ENCODE measurements at regions not wholly inside any gene's neighbourhood (a gene's known extent, or its start where the extent isn't known, plus 50 kb on each side); places are given as distances from the start of the nearest gene placed in this dataset.

- no peak for DNase-seq
Measured at GRCh38 chr1:29869802-29870201, 633.5 kb downstream of the PTPRU start.

DNA sequence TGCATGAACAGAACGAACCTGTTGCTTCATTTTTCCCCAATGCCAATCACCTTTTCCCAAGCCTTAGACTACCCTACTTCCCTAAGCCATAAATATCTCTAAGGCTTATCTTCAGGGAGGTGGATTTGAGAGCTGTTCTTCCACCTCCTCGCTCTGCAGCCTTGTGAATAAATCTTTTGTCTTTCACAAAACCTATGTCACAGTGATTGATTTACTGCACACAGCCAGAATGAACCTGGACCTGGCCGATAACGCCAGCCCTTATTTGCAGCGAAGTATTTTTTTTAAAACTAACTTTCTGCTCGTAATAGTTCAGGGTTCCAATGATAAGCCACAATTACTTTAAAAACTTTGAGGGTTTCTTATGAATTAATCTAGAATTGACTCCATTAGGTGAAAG, 632.6 kb downstream of the PTPRU start:
- no peak for DNase-seq

DNA sequence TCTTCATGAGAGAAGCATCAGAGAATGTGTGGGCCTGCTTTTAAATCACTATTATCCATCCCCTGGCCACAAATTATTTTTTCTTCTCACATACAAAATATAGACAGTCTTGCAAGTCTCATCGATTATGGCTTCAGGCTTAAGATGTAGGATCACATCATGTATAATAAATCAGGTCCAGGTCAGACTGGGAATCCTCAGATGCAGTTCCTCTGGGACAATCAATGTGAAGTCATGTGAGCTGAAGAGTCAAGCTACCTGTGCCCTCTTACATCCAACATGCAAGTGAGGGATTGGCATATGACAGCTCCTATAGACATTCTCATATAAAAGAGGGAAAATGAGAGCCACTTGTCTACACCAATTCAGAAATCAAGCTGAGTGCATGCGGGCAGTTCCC, 631.8 kb downstream of the PTPRU start:
- no peak for DNase-seq

GRCh38 chr1:29865051-29865450, 628.7 kb downstream of the PTPRU start:
- DNase-seq = no peak

DNA sequence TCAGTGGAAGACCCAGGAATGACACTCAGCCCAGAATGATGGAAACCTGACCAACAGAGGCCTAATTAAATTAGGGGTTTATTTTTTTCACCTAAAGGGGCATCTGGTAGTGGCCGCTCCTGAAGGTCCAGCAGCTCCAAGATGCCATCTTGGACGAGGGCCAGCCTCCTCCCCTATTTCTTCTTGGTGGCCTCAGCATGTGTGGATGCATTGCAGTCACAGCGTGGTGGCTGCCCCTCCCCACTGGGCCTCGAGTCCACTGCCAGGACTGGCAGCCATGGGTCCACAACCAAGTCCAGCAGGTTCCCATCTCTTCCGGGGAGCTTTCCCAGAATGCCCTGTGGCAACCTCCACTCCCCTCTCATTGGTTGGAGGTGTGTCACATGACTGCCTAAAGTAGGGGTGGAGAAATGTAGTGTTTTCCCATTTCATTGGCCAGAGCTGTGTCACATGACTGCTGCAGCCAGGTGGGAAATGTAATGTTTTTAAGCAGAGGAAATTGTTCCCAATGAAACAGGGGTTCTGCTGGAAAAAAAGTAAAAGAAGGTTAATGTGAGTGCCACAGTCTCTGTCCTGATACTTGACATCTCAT, 628.2 kb downstream of the PTPRU start:
- no peak for DNase-seq

DNA sequence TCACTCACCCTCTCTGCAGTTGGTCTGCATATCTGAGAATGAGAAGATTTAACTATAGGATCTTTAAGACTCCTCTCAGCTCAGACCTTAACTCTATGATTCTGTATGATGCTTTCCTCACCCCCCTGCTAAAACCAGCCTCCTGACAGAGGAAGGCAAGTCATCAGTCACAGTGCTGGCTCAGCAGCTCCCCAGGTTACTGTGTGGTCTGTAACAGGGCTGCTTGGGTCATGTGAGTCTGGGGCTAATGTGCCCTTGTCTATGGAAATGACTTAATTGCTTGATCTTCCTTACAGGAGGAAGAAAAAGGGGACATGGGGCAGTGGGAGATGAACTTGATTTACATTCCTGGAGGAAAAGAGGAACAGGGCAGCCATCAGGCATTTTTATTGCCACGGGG, 625.6 kb downstream of the PTPRU start:
- no peak for DNase-seq

- DNase-seq = no peak
Measured at GRCh38 chr1:29861446-29861845, 625.1 kb downstream of the PTPRU start.

DNA sequence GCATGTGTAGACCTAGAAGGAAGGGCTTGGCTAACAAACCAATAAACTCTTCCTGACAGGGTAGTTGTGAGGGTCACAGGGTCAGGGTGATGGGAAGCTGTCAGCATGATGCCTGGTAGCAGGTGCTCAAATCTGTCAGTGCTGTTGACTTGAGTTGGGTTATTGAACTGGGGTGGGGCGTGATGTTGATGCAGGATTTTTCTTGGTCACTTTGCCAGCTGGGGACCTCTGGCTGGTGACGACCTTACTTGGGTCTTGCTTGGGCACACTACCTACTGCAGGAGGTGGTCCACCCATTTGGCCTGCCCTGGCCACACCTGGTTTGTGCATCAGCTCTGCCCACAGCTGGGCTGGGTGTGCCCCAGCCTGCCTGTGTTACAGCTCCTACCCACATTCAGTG, 624.4 kb downstream of the PTPRU start:
- DNase-seq = no peak

DNA sequence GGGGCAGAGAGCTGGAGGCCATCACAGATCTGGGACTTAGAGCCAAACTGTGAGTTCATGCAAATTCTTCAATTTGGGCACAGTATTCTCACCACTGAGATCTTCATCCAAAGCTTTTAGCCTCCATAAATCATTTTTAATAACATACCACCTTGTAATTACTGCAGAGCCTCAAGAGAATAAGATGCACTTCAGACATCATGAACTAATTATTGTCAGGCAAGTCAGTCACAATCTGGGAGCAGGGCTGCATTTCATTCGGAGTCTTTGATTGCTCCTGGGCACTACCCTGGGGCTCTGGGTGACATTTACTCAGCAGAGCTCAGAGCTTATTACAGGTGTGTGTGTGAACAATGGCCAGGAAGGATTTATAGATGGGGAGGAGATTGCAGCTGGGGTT, 623.7 kb downstream of the PTPRU start:
- DNase-seq = no peak

DNA sequence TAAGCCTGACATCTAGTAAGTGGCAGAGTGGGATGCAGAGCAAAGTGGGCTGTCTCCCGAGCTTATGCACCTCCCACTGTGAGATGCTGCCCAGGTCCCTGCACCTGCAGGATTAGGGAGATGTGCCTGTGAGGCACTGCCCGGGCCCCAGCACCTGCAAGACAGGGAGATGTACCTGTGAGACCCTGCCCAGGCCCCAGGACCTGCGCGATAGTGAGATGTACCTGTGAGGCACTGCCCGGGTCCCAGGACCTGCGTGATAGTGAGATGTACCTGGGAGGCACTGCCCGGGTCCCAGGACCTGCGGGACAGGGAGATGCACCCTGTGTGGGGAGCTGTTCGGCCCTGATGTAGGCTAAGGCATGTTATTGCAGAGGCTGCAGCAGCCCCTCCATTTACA, 622.8 kb downstream of the PTPRU start:
- DNase-seq = no peak

DNA sequence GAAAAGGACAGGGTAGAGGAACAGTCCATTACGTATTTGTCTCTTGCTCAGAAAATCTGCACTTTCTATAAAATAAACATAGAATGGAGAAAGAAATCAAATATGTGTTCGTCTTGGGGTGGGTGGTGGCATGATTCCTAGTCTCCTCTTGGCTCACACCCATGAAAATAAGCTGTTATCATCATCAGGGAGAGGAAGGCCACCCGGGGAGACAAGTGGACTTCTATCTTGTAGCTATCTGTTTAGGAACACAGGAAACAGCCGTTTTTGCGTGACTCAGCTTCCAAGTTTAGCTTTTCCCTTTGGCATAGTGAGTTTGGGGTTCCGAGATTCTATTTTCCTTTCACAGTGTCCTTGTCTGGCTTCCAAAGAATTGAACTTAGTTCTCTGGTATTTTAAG, 622.3 kb downstream of the PTPRU start:
- no peak for DNase-seq

DNA sequence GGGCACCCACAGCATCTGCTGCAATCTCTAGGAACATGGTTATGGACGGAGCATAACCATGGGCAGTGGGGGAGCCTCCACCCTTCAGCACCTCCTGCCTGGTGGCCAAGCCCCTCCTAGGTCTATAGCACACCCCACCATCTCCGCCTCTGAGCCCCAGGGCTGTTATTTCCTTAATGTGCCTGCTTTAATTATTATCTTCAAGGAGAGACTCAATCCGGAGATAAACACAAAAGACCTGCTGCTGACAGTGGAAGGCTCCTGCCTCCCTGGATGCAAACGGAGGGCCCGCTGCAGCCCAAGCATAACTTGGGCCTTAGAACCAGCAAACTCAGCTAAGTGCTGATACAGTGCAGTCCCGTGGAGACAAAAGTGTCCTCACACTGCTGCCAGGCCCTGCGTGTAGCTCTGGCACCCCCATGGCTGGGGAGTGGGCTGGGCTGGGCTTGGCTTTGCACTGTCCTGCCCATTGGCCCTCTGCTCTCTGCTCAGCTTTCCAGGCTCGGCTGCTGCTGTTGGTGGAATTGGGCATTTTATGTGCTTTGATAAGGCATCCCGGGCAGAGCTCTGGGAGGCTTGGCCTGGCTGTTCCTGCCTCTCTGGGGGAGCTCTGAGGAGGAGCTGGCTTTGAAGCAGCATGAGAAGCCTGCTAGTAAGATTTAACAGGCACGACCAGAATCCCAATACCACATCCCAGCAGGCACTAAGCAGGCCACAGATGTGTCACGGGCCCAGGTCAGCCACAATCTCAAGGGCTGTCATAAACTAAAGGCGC, 620.2 kb downstream of the PTPRU start:
- DNase-seq = no peak

DNA sequence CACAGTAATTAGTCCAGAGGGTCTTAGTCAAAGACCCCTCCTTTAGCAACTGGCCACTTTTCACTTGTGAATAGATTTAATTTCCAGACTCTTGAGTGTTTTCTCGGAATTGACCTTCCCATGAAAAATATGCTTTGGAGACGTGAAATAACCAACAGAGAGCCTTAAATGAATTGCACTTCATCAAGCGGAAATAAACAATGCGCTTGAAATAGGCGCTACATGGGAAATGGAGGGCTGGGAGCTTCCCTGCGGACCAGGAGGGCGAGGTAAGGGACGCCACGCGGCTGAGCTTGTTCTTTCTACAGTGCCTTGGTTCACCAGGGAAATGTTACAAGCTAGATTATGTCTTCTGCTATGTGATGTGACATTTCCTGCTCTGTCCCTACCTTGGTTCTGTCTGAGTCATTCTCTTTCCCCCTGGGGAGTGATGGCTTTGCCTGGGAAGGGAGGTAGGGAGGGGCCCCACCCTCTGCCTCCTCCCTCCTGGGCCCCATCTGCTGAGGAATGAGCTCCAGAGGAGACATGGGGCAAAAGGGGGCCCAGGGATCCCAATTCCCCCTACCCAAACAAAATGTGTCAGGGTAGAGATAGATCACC, 619.3 kb downstream of the PTPRU start:
- no peak for DNase-seq

DNA sequence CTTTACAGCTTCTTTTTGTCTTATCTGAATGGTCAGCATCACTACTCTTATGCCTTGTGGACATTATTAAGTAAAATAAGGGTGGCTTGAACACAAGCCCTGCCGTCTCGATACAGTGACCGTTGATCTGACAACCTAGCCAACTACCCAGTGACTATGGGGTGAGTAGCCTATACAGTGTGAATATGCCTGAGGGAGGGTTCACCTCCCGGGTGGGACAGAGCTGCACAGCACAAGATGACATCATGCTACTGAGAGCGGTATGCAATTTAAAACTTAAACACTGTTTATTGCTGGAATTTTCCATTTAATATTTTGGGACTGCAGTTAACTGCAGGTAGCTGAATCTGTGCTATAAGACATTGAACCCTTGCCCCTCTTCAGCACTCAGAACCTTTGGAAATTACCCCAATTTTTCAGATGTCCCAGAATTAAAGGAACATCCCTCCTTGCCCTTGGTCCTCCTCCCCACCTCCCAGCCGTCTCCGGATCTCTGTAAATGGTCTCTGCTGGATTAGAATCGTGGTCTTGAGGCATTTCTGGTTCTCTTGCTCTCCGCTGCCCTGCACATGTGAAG, 618.5 kb downstream of the PTPRU start:
- DNase-seq = no peak

- no peak for DNase-seq
Measured at GRCh38 chr1:29853716-29854330, 617.5 kb downstream of the PTPRU start.

DNA sequence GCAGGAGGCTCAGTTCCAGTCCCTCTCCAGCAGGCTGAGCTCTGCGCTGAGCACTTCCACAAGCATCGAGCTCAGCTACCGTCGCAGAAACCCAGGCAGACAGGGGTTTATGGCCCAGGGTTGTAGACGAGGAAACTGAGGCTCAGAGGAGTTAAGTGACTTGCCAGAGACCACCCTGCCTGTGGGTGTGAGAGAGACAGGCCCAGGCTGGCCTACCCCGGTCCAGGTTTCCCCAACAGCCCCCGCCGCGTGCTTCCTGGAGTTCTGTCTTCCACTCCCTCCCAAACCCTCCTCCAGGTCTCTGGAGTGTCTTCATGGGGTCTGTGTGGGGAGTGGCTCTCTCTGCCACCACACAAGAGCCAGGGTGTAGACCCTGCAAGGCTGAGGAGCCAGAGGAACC, 615.9 kb downstream of the PTPRU start:
- DNase-seq = no peak

DNA sequence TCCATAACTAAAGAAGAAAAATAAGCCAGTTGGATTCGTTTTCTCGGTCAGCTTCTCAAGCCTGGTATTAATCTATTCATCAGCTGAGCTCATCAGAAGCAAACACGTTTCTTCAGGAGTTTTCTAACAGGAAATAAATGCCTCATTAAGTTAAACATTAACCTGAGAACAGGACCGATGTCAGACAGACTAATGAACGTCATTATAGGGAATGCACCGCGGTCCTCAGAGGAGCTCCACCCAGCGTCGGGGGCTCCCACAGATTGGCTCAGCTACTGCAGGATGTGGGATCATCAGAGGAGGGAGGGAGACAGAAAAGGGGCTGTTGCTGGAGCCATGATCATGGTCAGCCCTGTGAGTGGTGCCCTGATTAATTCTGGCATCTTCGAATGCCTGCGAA, 615.4 kb downstream of the PTPRU start:
- no peak for DNase-seq

- DNase-seq = no peak
Measured at GRCh38 chr1:29849991-29850757, 613.9 kb downstream of the PTPRU start.

GRCh38 chr1:29849038-29849750, 612.9 kb downstream of the PTPRU start:
- DNase-seq = no peak

- no peak for DNase-seq
Measured at GRCh38 chr1:29845910-29846309, 609.6 kb downstream of the PTPRU start.

DNA sequence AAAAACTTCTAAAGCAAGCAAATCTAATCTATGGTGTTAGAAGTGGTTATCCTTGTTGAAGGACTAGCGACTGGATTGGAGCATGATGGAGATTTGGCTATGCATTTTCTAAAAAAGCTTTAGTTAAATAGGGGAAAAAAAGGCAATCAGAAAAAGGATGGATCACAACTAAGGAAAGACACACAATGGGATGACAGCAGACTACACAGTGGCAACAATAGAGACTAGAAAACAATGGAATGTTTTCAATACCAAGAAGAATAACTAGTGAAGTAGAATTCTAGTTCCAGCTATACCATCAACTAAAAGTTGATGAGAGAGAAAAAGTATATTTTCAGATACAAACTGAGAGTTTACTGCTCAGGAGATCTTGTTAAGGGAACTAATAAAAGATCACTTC, 605.8 kb downstream of the PTPRU start:
- no peak for DNase-seq

DNA sequence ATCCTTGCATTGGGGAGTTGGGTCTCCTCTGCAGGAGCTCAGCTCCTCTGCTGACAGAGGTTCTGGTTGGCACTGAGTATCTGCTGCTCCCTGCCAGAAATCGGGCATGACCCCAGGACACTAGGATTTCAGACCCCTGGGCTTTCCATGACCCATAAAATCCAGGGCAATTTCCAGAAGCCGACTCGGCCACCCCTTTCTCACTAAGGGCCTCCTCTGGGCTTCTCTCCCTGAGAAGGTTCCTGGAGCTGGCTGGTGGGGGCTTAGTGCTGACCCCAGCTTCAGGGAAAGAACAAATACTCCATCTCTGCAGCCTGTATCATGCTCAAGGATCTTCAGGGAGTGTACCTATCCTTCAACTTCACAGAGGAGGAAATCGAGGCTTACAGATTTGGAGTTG, 603.4 kb downstream of the PTPRU start:
- DNase-seq = no peak

Measured in NCI-H1048 (cell line).